MG63 (cell line): ENCODE measurements at regions not wholly inside any gene's neighbourhood (a gene's known extent, or its start where the extent isn't known, plus 50 kb on each side); places are given as distances from the start of the nearest gene placed in this dataset.

Source experiments
- DNase-seq: peaks from one replicate; pipeline ENCODE4 v3.0.0-alpha.2; 2020
- H3K27me3 ChIP-seq: fragments of 250-450 bp; sonication (Bioruptor Pico); 2 replicates; pipeline ENCODE4 v1.5.1; 2020; ENCODE audit warnings: mild to moderate bottlenecking, moderate library complexity
- H3K36me3 ChIP-seq: fragments of 250-450 bp; sonication (Bioruptor Pico); 2 replicates; pipeline ENCODE4 v1.5.1; 2020; ENCODE audit warnings: mild to moderate bottlenecking, moderate library complexity
- H3K4me3 ChIP-seq: fragments of 250-450 bp; sonication (Bioruptor Pico); 2 replicates; pipeline ENCODE4 v1.5.1; 2020; ENCODE audit warnings: mild to moderate bottlenecking, moderate library complexity
- H3K9me3 ChIP-seq: fragments of 250-450 bp; sonication (Bioruptor Pico); 2 replicates; pipeline ENCODE4 v1.5.1; 2020; ENCODE audit warnings: mild to moderate bottlenecking, moderate library complexity

DNA sequence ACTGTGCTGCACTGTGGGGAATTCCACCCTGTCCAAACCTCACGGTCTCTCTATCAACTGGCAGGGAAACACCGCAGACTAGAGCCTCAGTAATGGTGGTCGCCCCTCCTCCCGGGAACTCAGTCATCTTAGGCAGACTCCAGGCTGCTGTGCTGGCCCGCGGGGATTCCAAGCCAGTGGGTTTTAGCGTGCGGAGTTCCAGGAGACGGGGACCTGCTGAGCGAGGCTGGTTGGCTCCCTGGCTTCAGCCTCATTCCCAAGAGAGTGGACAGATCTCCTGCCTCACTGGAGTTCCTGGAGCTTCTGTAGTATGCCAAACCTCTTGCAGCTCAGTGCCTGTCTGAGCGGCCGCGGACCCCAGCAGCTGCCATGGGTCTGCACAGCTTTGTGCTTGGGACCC, 455.6 kb downstream of the CCDC91 start:
- Histone ChIP-seq H3K27me3 (no peaks in the 10 kb centered on the region; the same call in 1 of the 2 replicates), H3K4me3 (no peak overlapping the region), H3K36me3 (no peaks in the 10 kb centered on the region), H3K9me3 (no peaks in the 10 kb centered on the region; the same call in 1 of the 2 replicates)
- no peak for DNase-seq

DNA sequence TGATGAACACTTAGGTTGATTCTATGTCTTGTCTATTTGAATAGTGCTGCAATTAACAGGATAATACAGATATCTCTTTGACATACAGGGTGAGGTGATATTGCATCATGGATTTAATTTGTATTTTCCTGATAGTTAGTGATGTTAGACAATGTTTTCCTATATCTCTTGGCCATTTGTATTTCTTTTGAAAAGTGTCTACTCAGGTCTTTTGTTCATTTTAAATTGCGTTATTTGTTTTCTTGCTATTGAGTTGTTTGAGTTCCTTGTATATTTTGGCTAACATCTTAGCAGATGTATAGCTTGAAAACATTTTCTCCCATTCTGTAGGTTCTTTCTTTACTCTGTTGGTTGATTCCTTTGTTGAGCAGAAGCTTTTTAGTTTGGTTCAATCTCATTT, 460.6 kb downstream of the CCDC91 start:
- no peak for DNase-seq
- H3K4me3 ChIP-seq = no peak overlapping the region
- H3K27me3 ChIP-seq = no peaks in the 10 kb centered on the region
- H3K36me3 ChIP-seq = no peaks in the 10 kb centered on the region
- no peaks in the 10 kb centered on the region for H3K9me3 ChIP-seq

DNA sequence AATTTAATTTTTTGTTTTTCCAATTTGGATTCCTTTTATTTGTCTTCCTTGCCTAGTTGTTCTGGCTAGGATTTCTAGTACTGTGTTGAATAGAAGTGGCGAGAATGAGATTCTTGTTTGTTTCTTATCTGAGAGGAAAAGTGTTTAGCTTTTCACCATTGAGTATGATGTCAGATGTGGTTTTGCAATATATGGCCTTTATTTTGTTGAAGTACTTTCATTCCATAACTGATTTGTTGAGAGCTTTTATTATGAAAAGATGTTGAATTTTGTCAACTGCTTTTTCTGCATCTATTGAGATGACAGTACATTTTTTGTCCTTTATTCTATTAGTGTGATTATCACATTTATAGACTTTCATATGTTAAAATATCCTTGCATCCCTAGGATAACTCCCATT, 462.0 kb downstream of the CCDC91 start:
- Histone ChIP-seq H3K4me3 (no peak overlapping the region), H3K27me3 (no peaks in the 10 kb centered on the region), H3K9me3 (no peaks in the 10 kb centered on the region), H3K36me3 (no peaks in the 10 kb centered on the region)
- no peak for DNase-seq

DNA sequence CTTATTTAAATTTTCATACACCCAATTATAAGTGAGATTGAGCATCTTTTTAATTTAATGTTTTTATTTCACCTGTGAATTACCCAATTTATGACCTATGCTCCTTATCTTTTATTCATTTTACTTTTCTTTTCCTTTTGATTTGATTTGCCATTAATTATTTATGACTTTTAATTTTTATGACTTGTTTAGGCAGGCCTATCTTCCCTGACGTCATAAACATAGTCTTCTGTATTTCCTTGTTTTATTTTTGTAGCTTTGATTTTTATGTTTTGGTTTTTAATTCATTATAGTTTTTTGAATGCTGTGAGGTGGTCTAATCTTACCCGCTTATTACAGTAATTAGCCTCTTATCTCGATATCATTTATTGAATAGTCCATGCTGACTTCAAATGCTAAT, 467.1 kb upstream of the FAR2 start:
- Histone ChIP-seq H3K4me3 (no peak overlapping the region), H3K27me3 (no peaks in the 10 kb centered on the region), H3K9me3 (no peaks in the 10 kb centered on the region; the same call in 1 of the 2 replicates), H3K36me3 (no peaks in the 10 kb centered on the region)
- DNase-seq = no peak

DNA sequence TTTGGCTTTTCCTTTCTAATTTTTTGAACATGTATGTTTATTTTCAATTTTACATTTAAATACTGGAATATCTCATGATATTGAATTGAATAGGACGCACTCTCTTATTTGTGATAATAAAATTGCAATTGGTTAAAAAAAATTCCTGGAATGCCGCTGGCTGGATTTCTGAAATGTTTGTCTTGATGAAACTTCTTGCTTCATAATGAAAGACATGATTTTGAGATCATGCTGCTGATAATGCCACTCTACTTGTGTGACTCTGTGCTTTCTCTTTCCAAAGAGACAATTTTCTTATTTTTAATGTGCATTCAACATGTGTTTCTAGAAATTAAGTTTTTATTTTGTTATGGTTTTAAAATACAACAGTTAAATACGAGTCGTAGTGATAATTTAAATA, 465.7 kb upstream of the FAR2 start:
- no peak for DNase-seq
- no peak overlapping the region for H3K4me3 ChIP-seq
- H3K27me3 ChIP-seq = no peaks in the 10 kb centered on the region
- H3K9me3 ChIP-seq = no peaks in the 10 kb centered on the region
- no peaks in the 10 kb centered on the region for H3K36me3 ChIP-seq

DNA sequence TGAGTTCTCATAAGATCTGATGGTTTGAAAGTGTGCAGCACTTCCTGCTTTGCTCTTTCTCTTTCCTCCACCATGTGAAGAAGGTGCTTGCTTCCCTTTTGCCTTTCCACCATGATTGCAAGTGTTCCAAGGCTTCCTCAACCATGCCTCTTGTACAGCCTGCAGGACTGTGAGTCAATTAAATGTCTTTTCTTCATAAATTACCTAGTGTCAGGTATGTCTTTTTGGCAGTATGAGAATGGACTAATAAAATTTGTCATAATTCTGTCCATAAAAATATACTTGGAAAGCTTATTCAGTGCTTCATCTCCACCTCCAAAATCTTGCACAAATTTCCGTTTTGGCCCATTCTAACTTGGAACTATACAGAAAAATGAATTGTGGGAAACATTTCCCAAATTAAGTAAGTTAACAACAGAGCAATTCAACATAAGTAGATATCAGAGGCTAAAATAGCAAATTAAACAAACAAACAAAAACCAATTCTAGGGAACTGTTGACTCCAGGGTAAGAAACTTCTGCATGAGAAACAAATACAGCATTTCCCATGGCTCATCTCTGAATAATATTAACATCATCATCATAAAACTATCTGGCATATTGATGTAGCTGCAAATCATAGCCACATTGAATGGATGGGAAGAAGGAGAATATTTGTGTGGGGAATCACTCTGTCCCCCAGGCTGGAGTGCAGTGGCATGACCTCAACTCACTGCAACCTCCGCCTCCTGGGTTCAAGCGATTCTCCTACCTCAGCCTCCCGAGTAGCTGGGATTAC, 459.5 kb upstream of the FAR2 start:
- H3K36me3 ChIP-seq = no peaks in the 10 kb centered on the region
- H3K27me3 ChIP-seq = no peaks in the 10 kb centered on the region
- DNase-seq = no peak
- no peaks in the 10 kb centered on the region for H3K9me3 ChIP-seq
- H3K4me3 ChIP-seq = no peak overlapping the region

DNA sequence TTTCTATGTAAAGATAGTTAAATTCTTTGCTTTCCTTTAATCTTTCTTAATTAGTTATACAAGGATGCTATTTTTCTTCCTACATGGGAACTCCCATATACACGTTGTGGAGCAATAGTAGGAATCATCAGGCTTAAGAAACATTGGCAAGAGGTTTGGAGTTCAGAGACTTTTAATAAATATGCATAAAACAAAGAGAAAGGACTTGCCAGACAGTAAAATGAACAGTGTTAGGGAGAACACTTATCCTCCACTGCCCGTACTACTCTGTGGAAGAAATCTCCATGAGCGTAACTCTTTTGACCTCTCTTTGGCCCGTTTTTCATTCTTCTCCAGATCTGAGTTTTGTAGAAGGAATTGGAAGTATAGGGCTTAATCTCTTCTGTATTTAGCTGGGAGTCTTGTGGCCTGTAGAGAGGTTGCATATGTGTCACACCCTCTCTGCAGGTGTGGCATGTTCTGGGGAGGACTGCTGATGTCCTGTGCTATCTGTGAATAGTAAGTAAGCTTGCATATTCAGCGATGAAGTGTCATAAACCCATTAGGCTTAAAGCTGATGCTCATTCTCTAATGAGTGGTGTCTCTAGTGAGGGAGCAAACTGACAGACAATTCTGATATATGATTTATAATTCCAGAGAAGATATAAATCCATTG, 455.4 kb upstream of the FAR2 start:
- H3K36me3 ChIP-seq = no peaks in the 10 kb centered on the region
- no peaks in the 10 kb centered on the region for H3K27me3 ChIP-seq
- H3K4me3 ChIP-seq = no peak overlapping the region
- no peaks in the 10 kb centered on the region for H3K9me3 ChIP-seq
- no peak for DNase-seq

DNA sequence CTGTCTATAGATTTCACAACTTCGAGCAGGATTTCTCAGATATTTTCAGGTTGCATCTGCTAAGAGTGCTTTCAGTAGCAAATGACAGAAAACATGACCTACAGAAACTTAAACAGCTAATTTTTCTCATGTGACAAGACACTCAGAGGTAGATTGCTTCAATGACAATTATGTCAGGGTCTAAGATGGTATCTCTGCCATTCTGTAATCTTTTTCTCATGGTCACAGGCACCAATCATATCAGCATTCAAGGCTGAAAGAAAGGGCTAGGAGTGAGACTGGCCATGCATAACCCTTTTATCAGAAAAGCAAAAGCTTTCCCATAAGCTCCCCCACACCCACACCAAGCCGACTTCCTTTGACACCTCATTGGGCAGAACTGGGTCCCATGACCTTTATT, 450.5 kb upstream of the FAR2 start:
- Histone ChIP-seq H3K4me3 (no peak overlapping the region), H3K27me3 (no peaks in the 10 kb centered on the region), H3K9me3 (0 out of 2 replicates have a peak, but pooled peaks cover 2% of the 10 kb centered on the region), H3K36me3 (no peaks in the 10 kb centered on the region)
- no peak for DNase-seq

DNA sequence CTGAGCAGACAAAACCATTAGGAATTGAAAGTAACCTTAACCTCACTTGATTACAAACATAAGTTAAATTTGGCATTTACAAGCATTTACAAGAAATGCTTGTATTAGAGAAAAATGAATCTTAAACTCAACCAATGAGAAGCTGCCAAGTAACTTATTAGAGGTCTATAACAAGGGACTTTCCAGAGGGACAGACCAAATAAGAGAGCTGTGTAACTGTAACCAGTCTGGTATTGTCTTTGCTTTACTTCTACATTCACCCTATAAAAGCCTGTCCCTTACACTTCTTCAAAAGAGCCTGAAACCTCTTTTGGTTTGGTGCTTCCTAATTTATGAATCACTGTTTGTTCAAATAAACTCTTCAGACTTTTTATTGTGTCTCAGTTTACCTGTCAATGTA, 450.0 kb upstream of the FAR2 start:
- Histone ChIP-seq H3K36me3 (no peaks in the 10 kb centered on the region), H3K9me3 (0 out of 2 replicates have a peak, but pooled peaks cover 2% of the 10 kb centered on the region), H3K4me3 (no peak overlapping the region), H3K27me3 (no peaks in the 10 kb centered on the region)
- no peak for DNase-seq

DNA sequence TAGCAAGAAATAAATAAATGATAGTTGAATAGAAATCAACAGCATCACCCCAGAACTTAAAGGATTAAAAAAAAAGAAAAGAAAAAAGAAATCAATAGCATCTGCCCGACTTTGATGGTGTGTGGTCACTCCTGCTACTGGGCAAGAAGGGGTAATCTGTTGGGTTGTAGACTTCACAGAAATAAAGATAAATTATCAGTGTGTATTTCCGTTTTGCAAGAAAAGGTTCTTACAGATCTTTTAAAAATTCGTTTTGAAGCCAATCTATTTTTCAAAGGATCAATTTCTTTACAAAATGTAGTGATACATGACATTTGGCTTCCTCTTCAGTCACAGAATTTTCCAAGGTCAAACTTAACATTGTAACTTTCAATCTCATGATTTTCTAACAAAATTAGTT, 448.9 kb upstream of the FAR2 start:
- Histone ChIP-seq H3K4me3 (no peak overlapping the region), H3K36me3 (no peaks in the 10 kb centered on the region), H3K27me3 (no peaks in the 10 kb centered on the region), H3K9me3 (peaks cover 2% of the 10 kb centered on the region; the same call in 1 of the 2 replicates)
- DNase-seq = no peak

DNA sequence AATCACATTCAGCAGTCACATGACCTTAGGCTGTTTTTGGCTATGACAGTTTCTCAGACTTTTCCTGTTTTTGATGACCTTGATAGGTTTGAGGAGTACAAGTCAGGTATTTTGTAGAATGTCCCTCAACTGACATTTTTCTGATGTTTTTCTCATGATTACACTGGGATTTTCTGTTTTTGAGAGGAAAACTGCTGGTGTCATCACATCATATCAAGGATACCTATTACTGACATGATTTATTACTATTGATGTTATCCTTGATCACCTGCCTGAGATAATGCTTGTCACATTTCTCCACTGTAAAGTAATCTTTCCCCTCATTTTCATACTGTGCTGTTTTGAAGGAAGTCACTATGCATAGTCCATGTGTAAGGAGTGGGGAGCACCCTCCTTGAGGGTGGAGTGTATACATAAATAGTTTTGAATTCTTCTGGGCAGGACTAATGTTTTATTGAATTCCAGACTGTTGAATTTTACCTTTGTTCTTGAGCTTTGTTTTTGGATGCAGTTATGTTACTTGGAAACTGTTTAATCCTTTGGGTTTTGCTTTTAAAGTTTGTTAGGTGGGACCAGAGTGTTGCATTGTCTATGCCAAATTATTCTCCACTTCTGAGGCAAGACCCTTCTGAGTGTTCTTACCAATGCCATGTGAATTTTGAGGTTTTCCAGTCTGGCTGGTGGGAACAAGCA, 444.5 kb upstream of the FAR2 start:
- Histone ChIP-seq H3K9me3 (peaks cover 2% of the 10 kb centered on the region; the same call in 1 of the 2 replicates), H3K4me3 (no peak overlapping the region), H3K36me3 (no peaks in the 10 kb centered on the region), H3K27me3 (no peaks in the 10 kb centered on the region)
- no peak for DNase-seq

DNA sequence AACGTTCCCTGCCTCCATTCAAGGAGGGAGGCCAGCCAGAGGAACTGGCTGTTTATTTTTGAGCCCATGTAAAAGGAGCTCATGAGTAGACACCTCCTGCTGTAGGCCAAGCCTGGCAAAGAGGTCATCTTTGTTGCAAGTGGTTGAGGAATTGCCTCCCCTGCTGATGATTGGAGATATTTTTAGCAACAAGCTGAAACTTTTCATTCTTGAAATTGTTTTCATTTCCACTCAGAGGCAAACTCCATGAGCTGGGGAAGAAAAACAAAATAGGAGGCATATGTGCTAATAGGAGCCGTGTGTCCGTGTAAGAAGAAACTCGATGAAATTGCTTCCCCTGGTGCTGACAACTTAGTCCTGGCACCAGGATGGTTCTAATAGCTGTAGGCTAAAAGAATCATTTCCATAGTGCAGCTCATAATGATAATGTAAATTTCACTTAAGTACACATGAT, 440.1 kb upstream of the FAR2 start:
- Histone ChIP-seq H3K27me3 (no peaks in the 10 kb centered on the region), H3K4me3 (no peak overlapping the region), H3K9me3 (no peaks in the 10 kb centered on the region; the same call in 1 of the 2 replicates), H3K36me3 (no peaks in the 10 kb centered on the region)
- no peak for DNase-seq

DNA sequence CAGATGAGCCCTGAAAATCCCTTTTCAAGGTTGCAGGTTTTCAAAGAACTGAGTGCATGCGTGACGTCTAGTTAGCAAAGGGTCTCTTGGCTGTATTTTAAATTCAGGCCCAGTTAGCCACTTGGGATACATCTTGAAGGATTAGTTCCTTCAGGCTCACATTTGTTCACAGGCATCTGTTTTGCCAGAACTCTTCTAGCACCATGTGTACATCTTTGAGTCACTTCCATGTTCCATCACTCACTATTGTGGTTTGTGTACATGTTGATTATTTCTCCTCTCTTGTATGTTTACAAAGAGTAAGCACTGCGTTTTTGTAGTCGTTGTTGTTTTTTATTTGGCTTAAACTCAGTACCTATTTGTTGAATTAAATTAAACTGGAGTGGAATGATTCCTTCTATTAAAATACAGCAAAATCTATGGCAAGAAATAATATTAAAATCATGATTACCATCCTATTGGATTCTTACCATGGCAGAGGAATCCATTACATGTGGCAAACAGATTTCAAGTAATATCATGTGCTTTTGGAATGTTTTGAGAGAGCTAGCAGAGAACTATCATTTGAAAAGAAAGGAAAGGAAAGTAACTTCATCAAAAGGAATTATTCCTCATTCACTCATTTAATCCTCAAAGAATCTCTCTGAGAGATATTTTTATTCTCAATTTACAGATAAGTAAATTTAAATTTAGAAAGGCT, 438.9 kb upstream of the FAR2 start:
- H3K27me3 ChIP-seq = no peaks in the 10 kb centered on the region
- no peaks in the 10 kb centered on the region for H3K36me3 ChIP-seq
- H3K9me3 ChIP-seq = no peaks in the 10 kb centered on the region
- H3K4me3 ChIP-seq = no peak overlapping the region
- DNase-seq = no peak

DNA sequence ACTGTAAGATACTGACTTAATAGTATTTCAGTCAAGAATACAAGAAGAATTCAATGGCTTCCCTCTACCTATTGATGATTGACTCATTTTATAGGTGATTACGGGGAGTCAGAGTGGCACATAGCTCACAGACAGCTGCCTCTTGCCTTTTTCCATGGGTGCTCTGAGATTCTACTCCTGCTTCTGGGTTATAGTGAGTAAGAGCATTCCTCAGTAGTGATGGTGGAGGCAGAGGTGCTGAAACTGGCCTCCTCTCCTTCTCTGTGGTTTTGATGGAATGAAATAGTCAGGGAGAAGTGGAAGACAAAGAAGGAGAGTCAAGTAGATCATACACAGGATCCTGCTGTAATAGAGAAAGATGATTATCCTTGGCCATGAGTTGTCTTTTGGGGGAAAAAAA, 438.2 kb upstream of the FAR2 start:
- DNase-seq = no peak
- no peaks in the 10 kb centered on the region for H3K9me3 ChIP-seq
- no peaks in the 10 kb centered on the region for H3K27me3 ChIP-seq
- no peak overlapping the region for H3K4me3 ChIP-seq
- no peaks in the 10 kb centered on the region for H3K36me3 ChIP-seq

DNA sequence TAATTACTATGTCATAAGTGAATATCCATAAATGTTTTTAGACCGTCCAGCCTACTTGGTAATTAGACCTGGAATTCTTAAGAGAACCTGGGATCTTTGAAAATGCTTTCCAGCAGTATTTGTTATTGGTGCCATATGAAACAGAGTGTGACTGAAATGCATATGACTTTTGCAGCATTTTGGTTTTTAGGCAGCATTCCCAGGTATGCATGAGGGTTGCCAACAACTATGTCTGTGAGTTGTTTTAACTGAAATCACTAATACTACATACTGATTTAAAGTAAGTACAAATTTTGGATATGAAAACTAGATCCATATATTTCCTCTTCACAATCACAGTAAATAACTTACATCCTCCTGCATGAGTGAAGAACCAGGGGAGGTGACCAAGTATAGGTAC, 437.7 kb upstream of the FAR2 start:
- no peak for DNase-seq
- no peaks in the 10 kb centered on the region for H3K36me3 ChIP-seq
- no peak overlapping the region for H3K4me3 ChIP-seq
- H3K9me3 ChIP-seq = no peaks in the 10 kb centered on the region
- no peaks in the 10 kb centered on the region for H3K27me3 ChIP-seq

DNA sequence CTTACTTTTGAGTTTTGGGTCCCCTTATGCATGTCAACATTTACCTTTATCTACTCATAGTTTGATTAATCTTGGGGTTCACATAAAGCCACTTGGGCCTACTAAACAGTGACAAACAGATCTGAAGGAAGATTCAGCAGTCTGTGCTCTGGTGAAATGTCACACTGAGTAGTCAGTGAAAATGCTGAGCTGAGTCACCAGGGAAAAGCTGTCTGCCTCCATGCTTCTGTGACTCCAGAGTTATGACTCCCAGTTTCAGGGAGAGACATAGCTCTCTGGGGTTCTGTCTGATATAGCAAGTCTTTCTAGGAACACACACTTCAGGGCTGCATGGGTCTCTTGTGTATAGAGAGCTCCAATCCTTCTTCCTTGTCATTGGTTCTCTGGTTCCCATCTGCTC, 406.3 kb upstream of the FAR2 start:
- no peak overlapping the region for H3K4me3 ChIP-seq
- DNase-seq = no peak
- no peaks in the 10 kb centered on the region for H3K36me3 ChIP-seq
- H3K9me3 ChIP-seq = no peaks in the 10 kb centered on the region
- no peaks in the 10 kb centered on the region for H3K27me3 ChIP-seq

DNA sequence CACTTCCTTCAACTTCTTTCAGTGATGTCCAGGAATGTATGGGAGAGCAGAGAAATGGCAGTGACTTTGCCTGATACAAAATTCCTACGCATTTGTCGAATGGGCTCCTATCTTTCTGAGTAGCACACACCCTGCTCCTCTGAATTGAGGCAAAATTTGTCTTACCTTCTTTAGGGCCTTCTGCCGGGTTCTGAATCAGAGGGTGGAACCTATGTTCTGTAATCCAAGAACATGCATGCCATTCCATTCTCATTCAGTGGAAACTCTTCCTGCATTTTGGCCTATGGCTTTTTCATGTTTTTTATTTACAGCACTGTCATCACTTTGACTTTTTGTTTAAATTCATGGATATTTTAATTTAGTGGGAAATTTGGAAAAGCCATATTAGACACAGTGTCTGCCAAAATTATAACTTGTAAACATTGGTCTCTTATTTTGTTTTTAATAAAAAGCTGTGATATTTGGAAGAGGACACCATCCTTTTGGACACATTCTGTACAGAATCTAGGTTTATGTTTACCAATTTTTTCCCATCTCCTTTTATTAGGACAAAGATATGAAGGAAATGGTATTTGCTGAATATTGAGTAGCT, 402.2 kb upstream of the FAR2 start:
- no peak for DNase-seq
- no peak overlapping the region for H3K4me3 ChIP-seq
- no peaks in the 10 kb centered on the region for H3K36me3 ChIP-seq
- H3K27me3 ChIP-seq = no peaks in the 10 kb centered on the region
- H3K9me3 ChIP-seq = no peaks in the 10 kb centered on the region
